ENCODE measurements at regions not wholly inside any gene's neighbourhood (a gene's known extent, or its start where the extent isn't known, plus 50 kb on each side); places are given as distances from the start of the nearest gene placed in this dataset.

- H3K4me3 ChIP-seq (ENCODE audit: low read depth, low read length) = no peak overlapping the region
- TF ChIP-seq CTCF (IDR thresholded peaks at IDR 0.05; ENCODE audit: insufficient read depth, low read length) = no peak
- DNase-seq (ENCODE audit: low read depth) = no peak
Measured at GRCh38 chr7:73974101-73974947, 53.6 kb upstream of the ELN start.

- no peak for TF ChIP-seq CTCF (IDR thresholded peaks at IDR 0.05; ENCODE audit: insufficient read depth, low read length)
- no peak overlapping the region for H3K4me3 ChIP-seq (ENCODE audit: low read depth, low read length)
- DNase-seq (ENCODE audit: low read depth) = no peak
Measured at GRCh38 chr7:73974948-73975926, 52.7 kb upstream of the ELN start.

GRCh38 chr7:73976761-73977618 lies 51.0 kb upstream of the ELN start:
- no peak for TF ChIP-seq CTCF (IDR thresholded peaks at IDR 0.05; ENCODE audit: insufficient read depth, low read length)
- no peak for DNase-seq (ENCODE audit: low read depth)
- H3K4me3 ChIP-seq (ENCODE audit: low read depth, low read length) = no peak overlapping the region

- H3K4me3 ChIP-seq (ENCODE audit: low read depth, low read length) = no peak overlapping the region
- TF ChIP-seq CTCF (IDR thresholded peaks at IDR 0.05; ENCODE audit: insufficient read depth, low read length) = no peak
- peak; percentile 38 for DNase-seq (ENCODE audit: low read depth)
Measured at GRCh38 chr7:73977619-73978618, 50.1 kb upstream of the ELN start.

Data from fibroblast of the aortic adventitia (primary cell).